HL-60 (cell line): ENCODE measurements at regions not wholly inside any gene's neighbourhood (a gene's known extent, or its start where the extent isn't known, plus 50 kb on each side); places are given as distances from the start of the nearest gene placed in this dataset.

ENCODE experiments used
- DNase-seq, 2 experiments: peaks; one replicate each; pipeline ENCODE4 v3.0.0-alpha.2; 2010 to 2020; ENCODE audit warnings: low read depth in 1 of 2, low spot score in 1 of 2
- H3K27ac ChIP-seq: fragments of 250-450 bp; sonication (Bioruptor Pico); replicated peaks from 2 replicates; pipeline ENCODE4 v1.5.1; 2020; ENCODE audit warnings: mild to moderate bottlenecking, moderate library complexity
- H3K27me3 ChIP-seq: fragments of 250-450 bp; sonication (Bioruptor Pico); 2 replicates; pipeline ENCODE4 v1.5.1; 2021; ENCODE audit warnings: mild to moderate bottlenecking, moderate library complexity; ENCODE audit not compliant: insufficient read depth, poor library complexity, severe bottlenecking
- H3K4me3 ChIP-seq: replicated peaks from 2 replicates; pipeline ENCODE4 v1.5.1; 2011; ENCODE audit warnings: mild to moderate bottlenecking, control low read depth, low read length; ENCODE audit not compliant: insufficient read depth
- CTCF ChIP-seq: IDR thresholded peaks from one replicate; pipeline ENCODE4 v1.5.1; 2011; ENCODE audit warnings: low read length, control low read depth, inconsistent platforms; ENCODE audit not compliant: insufficient read depth
- GABPA ChIP-seq: IDR thresholded peaks from 2 replicates; pipeline ENCODE4 v1.6.1; 2012; ENCODE audit warnings: low read depth
- POLR2AphosphoS5 ChIP-seq: IDR thresholded peaks from 2 replicates; pipeline ENCODE4 v1.6.1; 2012; ENCODE audit warnings: low read depth
- REST ChIP-seq: IDR thresholded peaks from 2 replicates; pipeline ENCODE4 v1.6.1; 2012; ENCODE audit warnings: low read depth; ENCODE audit not compliant: insufficient replicate concordance
- SPI1 ChIP-seq: IDR thresholded peaks from 2 replicates; pipeline ENCODE4 v1.6.1; 2012; ENCODE audit warnings: low read depth, mild to moderate bottlenecking, borderline replicate concordance

- Histone ChIP-seq H3K27ac (no peak overlapping the region), H3K27me3 (no peaks in the 10 kb centered on the region), H3K4me3 (no peak overlapping the region)
- no peak for DNase-seq
- TF ChIP-seq POLR2AphosphoS5 (no peak), REST (no peak), SPI1 (no peak), CTCF (no peak), GABPA (no peak)
Measured at GRCh38 chr18:25612466-25612865, 260.5 kb upstream of the ZNF521 start.

- no peak for DNase-seq
- H3K27me3 ChIP-seq, result no peaks in the 10 kb centered on the region
- TF ChIP-seq SPI1, result no peak
- TF ChIP-seq REST, result no peak
- TF ChIP-seq CTCF, result no peak
- no peak for TF ChIP-seq GABPA
- TF ChIP-seq POLR2AphosphoS5, result no peak
- H3K4me3 ChIP-seq, result no peak overlapping the region
- no peak overlapping the region for H3K27ac ChIP-seq
Measured at GRCh38 chr18:25608091-25608490, 256.1 kb upstream of the ZNF521 start.

- DNase-seq, result no peak
- TF ChIP-seq CTCF (no peak), REST (no peak), SPI1 (no peak), POLR2AphosphoS5 (no peak), GABPA (no peak)
- peaks cover 3% of the 10 kb centered on the region for H3K27me3 ChIP-seq
- H3K27ac ChIP-seq, result no peak overlapping the region
- H3K4me3 ChIP-seq, result no peak overlapping the region
Measured at GRCh38 chr18:25604894-25605597, 253.1 kb upstream of the ZNF521 start.
